T47D (cell line): ENCODE measurements at regions not wholly inside any gene's neighbourhood (a gene's known extent, or its start where the extent isn't known, plus 50 kb on each side); places are given as distances from the start of the nearest gene placed in this dataset.
"Not testable (repeated sequence)": the region's sequence is repeated elsewhere in the genome, so short reads cannot be mapped to it uniquely, and the experiment has no call there.

Source experiments
- DNase-seq, 2 experiments: peaks; one replicate each; pipeline versions ENCODE4 v3.0.0 to v3.0.0-alpha.2; 2011 to 2012; ENCODE audit warnings: low read depth in 1 of 2, low spot score in 1 of 2
- in situ Hi-C: cut with HindIII; loops from 2 replicates; pipeline ENCODE4 v1.10.0; 2016; ENCODE audit warnings: low sequenced_read_pairs, low pct_unique_long_range_greater_than_20kb

DNA sequence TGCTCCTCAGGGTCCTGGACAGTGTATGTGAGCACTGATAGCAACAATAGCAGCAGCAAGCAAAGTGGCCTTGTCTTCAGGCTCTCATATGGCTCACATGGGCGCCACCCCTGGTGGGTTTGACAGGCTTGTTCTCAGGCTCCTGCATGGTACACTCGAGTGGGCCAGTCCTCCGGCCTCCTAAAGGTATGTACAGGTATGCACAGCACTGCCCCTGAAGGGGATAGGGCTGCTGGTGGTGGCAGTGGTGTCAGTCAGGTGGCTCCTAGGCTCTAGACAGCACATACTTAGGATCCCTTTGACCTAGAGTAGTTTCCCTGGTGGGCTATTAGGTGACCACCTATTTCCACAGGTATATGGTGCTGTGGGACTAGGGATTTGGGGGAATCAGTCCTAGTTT is 79.8 kb downstream of the LGALS9B start:
- DNase-seq, in situ Hi-C loops: not testable (repeated sequence)

DNA sequence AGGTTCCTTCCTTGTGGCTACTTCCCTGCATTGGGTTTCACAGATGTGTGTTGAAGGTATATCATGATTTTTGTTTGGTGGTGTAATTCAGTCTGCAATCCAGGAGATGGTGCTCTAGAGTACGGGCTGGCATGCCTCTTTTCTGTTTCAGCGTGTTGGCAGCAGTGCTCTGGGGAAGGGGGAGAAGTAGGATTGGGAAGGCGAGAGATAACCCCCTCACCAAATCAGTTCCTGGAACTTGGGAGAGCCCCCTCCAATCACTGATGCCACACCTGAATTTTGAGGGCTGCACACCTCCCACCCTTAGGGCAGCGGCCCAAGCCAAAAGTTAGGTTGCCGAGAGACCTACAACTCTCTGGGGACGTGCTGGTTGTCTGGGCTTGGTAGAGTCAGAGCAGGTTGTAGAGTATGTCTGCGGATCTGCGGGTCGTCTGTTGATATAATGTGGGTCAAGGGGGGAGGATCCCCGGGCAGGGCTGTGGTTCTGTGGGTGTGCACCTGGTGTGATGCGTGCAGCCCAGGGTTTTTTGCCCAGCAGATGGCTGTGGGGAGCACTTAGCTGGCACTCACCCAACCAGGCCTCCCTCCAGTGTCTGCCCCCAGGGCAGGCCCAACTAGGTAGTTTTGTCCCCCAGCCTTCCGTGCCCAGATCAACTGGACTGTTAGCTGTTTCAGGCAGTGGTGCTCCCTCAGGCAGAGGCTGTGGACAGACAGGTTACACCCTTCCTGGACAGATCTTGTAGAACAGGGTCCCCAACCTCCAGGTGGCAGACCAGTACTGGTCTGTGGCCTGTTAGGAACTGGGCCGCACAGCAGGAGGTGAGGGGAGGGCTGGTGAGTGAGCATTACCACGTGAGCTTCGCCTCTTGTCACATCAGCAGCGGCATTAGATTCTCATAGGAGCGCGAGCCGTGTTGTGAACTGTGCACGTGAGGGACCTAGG is 85.7 kb downstream of the LGALS9B start:
- DNase-seq, result peak in 1 of 2 experiments; percentile 70
- in situ Hi-C loops, result not testable (repeated sequence)

DNA sequence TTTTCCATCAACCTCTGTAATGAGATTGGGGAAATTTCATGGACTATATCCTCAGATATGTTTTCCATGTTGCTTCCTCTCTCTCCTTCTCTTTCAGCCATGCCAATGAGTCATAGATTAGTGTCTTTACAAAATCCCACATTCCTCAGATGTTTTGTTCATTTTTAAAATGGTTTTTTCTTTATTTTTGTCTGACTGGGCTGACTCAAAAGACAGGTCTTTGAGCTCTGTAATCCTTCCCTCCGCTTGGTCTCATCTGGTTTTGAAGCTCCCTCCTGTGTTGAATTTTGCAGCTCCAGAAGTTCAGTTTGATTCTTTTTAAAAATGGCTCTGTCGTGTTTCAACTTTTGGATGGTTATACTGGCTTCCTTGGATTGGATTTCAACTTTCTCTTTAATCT is 86.7 kb downstream of the LGALS9B start:
- DNase-seq, in situ Hi-C loops: not testable (repeated sequence)

DNA sequence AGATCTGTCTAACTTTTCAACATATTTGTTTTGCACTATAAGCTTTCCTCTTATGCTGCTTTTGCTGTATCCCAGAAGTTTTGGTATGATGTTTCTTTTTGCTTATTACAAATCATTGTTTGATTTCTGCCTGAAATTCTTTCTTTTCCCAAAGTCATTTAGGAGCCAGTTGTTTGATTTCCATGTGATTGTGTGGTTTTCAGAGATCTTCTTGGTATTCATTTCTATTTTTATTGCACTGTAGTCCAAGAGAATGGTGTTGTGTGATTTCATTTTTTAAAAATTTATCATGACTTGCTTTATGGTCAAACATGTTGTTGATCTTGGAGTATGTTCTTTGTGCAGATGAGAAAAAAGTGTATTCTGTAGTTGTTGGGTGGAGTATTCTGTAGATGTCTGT is 88.1 kb downstream of the LGALS9B start:
- DNase-seq, in situ Hi-C loops: not testable (repeated sequence)

DNA sequence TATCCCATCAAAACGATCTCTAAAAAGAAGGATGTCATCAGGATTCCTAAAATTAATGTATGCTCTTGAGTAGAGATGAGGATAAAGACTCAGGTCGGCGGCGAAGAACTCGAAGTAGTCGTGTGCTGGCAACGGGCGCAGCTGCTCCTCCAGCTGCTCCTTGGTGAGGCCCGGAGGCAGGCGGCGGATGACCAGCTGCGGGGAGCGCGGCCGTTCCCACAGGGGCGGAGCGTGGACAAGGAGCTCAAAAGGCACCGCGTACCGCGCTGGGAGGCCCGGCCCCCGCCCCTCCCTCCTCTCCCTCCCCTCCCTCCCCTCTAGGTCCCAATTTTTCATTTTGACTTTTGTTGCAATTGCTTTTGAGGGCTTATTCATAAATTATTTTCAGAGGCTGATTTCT is 90.7 kb downstream of the LGALS9B start:
- in situ Hi-C loops, DNase-seq: not testable (repeated sequence)

DNA sequence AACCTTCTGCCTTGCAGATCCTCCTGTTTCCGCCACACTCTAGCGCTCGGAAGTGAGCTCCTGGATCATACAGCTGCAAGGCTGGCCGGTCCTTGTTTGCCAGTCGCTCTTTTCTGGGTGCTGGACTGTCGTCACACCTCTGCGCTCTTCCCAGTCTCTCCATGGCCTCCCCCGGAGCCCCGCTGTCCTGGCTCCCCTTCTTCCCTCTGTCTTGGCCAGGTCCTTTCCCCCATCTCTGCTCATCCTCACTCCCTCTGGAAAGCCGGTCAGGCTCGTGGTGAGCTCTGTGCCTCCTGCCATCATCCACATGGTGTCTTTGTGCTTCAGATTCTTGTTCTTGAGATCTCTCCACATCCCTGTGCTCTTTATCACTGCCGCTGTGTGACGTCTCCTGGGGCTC is 91.6 kb downstream of the LGALS9B start:
- in situ Hi-C loops, DNase-seq: not testable (repeated sequence)
